DOHH2 (cell line): ENCODE measurements at regions not wholly inside any gene's neighbourhood (a gene's known extent, or its start where the extent isn't known, plus 50 kb on each side); places are given as distances from the start of the nearest gene placed in this dataset.

Experiments used
- H3F3A ChIP-seq: fragments of 200-600 bp; sonication (generic), shearing (Covaris generic); 2 replicates; pipeline ENCODE4 v1.6.0; 2016; ENCODE audit warnings: antibody characterized with exemption, mild to moderate bottlenecking; ENCODE audit not compliant: control insufficient read depth, insufficient read depth
- H3K27ac ChIP-seq: fragments of 200-600 bp; sonication (generic); 2 replicates; pipeline ENCODE4 v1.5.1; 2014; ENCODE audit warnings: low read depth, mild to moderate bottlenecking, low read length, moderate library complexity
- H3K27me3 ChIP-seq: fragments of 200-600 bp; sonication (generic); 2 replicates; pipeline ENCODE4 v1.6.1; 2014; ENCODE audit warnings: mild to moderate bottlenecking, low read length, mixed read lengths; ENCODE audit not compliant: control insufficient read depth
- H3K36me3 ChIP-seq: fragments of 200-600 bp; sonication (generic); 2 replicates; pipeline ENCODE4 v1.6.1; 2014; ENCODE audit warnings: mild to moderate bottlenecking, low read length, moderate library complexity, mixed read lengths; ENCODE audit not compliant: control insufficient read depth
- H3K4me1 ChIP-seq: fragments of 200-600 bp; sonication (generic); 2 replicates; pipeline ENCODE4 v1.6.1; 2014; ENCODE audit warnings: mild to moderate bottlenecking, low read length, mixed read lengths; ENCODE audit not compliant: control insufficient read depth
- H3K4me2 ChIP-seq: fragments of 200-600 bp; sonication (generic); 2 replicates; pipeline ENCODE4 v1.6.0; 2014; ENCODE audit warnings: mild to moderate bottlenecking, low read length, moderate library complexity
- H3K4me3 ChIP-seq: fragments of 200-600 bp; sonication (generic); 2 replicates; pipeline ENCODE4 v1.5.1; 2014; ENCODE audit warnings: mild to moderate bottlenecking, low read length, mixed read lengths
- H3K79me2 ChIP-seq: fragments of 200-600 bp; sonication (generic); 2 replicates; pipeline ENCODE4 v1.6.1; 2014; ENCODE audit warnings: mild to moderate bottlenecking, low read length, mixed read lengths; ENCODE audit not compliant: control insufficient read depth
- H3K9me2 ChIP-seq: fragments of 200-600 bp; sonication (generic); replicated peaks from 2 replicates; pipeline ENCODE4 v1.6.1; 2014; ENCODE audit warnings: mild to moderate bottlenecking, low read length, mixed read lengths; ENCODE audit not compliant: control insufficient read depth
- H3K9me3 ChIP-seq: fragments of 200-600 bp; sonication (generic); 2 replicates; pipeline ENCODE4 v1.6.1; 2014; ENCODE audit warnings: antibody characterized with exemption, low read length, mixed read lengths; ENCODE audit not compliant: control insufficient read depth, insufficient read depth
- H4K20me1 ChIP-seq: fragments of 200-600 bp; sonication (generic); 2 replicates; pipeline ENCODE4 v1.6.0; 2014; ENCODE audit warnings: low read depth, mild to moderate bottlenecking, antibody characterized with exemption, low read length, moderate library complexity; ENCODE audit not compliant: control insufficient read depth, insufficient read depth
- CTCF ChIP-seq: fragments of 200-600 bp; sonication (generic); IDR thresholded peaks from one replicate; pipeline ENCODE4 v1.5.1; 2014; ENCODE audit warnings: antibody characterized with exemption, mild to moderate bottlenecking, low read depth, low read length; ENCODE audit not compliant: poor library complexity, severe bottlenecking
- EZH2phosphoT487 ChIP-seq: fragments of 200-600 bp; sonication (generic); IDR thresholded peaks from 2 replicates; pipeline ENCODE4 v1.6.1; 2017; ENCODE audit warnings: borderline replicate concordance, mild to moderate bottlenecking, antibody characterized with exemption, low read length, moderate library complexity, mixed read lengths

DNA sequence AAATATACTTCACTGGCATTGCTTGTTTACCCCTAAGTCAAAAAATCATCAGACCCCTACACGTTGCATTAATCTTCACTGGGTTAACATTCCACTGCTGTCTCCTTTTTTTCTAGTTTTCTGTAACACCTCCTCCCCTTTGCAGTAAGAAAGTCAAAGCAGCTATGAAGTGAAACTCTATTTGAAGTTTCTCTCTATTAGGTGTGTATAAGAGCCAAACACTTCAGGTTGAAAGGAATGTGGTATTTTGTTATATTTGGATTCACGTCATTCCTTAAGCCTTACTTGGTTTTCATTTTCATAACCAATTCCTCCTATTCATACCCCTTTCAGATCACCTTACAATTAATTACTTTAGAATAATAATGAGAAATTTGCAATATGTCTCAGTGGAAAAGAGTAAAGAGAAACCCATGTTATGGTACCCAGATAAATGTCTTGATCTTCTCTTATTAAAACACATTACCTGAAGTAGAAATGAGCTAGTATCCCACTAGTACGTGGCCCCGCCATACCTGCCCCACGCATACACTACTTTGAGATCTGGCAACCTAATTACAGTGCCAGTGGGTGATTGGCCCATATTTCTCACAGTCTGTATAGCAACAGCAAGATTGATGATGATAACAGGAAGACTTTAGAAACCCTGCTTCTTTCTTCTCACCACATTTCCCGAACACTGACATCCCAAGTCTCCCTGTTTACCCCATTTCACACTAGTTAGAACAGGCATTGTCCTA is 236.4 kb upstream of the RGS6 start:
- H3K4me3 ChIP-seq = no peak overlapping the region
- H3K27ac ChIP-seq = no peak overlapping the region
- H3K4me2 ChIP-seq = no peak overlapping the region
- no peak for TF ChIP-seq EZH2phosphoT487
- no peak for TF ChIP-seq CTCF
- no peaks in the 10 kb centered on the region for H3F3A ChIP-seq
- no peaks in the 10 kb centered on the region for H3K4me1 ChIP-seq
- peaks cover 1% of the 10 kb centered on the region; the same call in 1 of the 2 replicates for H3K36me3 ChIP-seq
- no peaks in the 10 kb centered on the region for H3K9me3 ChIP-seq
- no peaks in the 10 kb centered on the region for H3K9me2 ChIP-seq
- H3K27me3 ChIP-seq = no peaks in the 10 kb centered on the region
- H4K20me1 ChIP-seq = no peaks in the 10 kb centered on the region
- no peaks in the 10 kb centered on the region for H3K79me2 ChIP-seq

- Histone ChIP-seq H3K36me3 (no peaks in the 10 kb centered on the region), H3K27me3 (no peaks in the 10 kb centered on the region), H3K27ac (no peak overlapping the region), H3F3A (no peaks in the 10 kb centered on the region), H3K4me3 (no peak overlapping the region), H3K9me2 (no peaks in the 10 kb centered on the region), H3K79me2 (no peaks in the 10 kb centered on the region), H3K4me1 (0 out of 2 replicates have a peak, but pooled peaks cover 4% of the 10 kb centered on the region), H4K20me1 (no peaks in the 10 kb centered on the region), H3K9me3 (no peaks in the 10 kb centered on the region), H3K4me2 (no peak overlapping the region)
- no peak for TF ChIP-seq EZH2phosphoT487
- no peak for TF ChIP-seq CTCF
Measured at GRCh38 chr14:71698027-71698426, 234.2 kb upstream of the RGS6 start.

DNA sequence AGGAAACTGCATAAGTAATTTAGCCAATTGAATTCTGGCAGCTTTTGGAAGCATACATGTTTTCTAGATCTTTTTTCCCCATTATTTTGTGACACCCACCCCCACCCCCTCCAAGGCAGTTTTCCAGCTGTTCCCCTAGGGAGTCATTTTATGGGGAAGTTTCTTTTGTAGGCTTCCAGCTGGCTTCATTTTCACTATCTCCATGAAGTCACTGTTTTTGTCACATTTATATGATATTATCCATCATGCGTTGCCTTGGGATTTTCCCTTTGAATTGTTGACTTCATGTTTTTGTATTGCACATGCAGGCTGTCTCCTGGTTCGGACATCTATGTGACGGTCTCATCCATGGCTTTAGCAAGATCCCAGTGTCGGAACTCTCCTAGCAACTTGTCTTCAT is 233.6 kb upstream of the RGS6 start:
- no peaks in the 10 kb centered on the region for H3K27me3 ChIP-seq
- no peaks in the 10 kb centered on the region for H3F3A ChIP-seq
- H3K9me2 ChIP-seq = no peaks in the 10 kb centered on the region
- no peak overlapping the region for H3K4me2 ChIP-seq
- no peaks in the 10 kb centered on the region for H4K20me1 ChIP-seq
- H3K27ac ChIP-seq = no peak overlapping the region
- no peaks in the 10 kb centered on the region for H3K9me3 ChIP-seq
- 0 out of 2 replicates have a peak, but pooled peaks cover 2% of the 10 kb centered on the region for H3K36me3 ChIP-seq
- H3K79me2 ChIP-seq = no peaks in the 10 kb centered on the region
- 0 out of 2 replicates have a peak, but pooled peaks cover 4% of the 10 kb centered on the region for H3K4me1 ChIP-seq
- H3K4me3 ChIP-seq = no peak overlapping the region
- TF ChIP-seq CTCF = no peak
- no peak for TF ChIP-seq EZH2phosphoT487
